Tongue (tissue), 1 donor: ENCODE measurements at regions not wholly inside any gene's neighbourhood (a gene's known extent, or its start where the extent isn't known, plus 50 kb on each side); places are given as distances from the start of the nearest gene placed in this dataset.

ENCODE experiments used
- DNase-seq: peaks from one replicate; pipeline ENCODE4 v3.0.0-alpha.2; 2015

DNA sequence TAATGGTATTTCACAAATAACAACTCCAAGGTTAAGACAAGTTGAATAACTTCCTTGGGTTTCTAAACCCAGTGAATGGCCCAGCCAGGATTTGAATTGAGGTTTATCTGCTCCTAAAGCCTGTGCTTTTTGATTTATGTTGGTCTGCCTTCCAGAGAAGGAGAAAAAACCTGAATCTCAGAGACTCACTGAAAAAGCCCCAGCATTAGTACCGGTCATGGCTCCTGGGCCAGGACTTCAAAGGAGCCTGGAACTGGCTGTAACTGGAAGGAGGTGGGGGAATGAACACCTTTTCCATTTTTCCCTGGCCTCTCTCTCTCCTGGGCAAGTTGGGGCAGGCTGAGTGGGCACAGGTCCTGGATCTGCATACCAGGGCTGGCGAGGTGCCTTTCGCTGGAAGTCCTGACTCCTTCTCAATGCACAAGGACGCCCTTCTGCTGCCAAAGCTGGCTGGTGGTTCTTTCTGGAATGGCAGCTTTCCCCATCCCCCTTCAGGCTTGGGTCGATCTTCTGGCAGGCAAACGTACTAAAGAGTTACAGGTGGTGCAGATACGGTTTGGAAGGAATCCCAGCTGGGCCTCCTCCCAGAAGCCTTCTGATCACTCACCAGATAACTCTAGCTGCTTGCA, 268.2 kb downstream of the PTEN start:
- DNase-seq: peak; percentile 55

GRCh38 chr10:88136712-88137111, 273.3 kb downstream of the PTEN start:
- no peak for DNase-seq

GRCh38 chr10:88138319-88138848, 275.0 kb downstream of the PTEN start:
- DNase-seq: no peak

DNA sequence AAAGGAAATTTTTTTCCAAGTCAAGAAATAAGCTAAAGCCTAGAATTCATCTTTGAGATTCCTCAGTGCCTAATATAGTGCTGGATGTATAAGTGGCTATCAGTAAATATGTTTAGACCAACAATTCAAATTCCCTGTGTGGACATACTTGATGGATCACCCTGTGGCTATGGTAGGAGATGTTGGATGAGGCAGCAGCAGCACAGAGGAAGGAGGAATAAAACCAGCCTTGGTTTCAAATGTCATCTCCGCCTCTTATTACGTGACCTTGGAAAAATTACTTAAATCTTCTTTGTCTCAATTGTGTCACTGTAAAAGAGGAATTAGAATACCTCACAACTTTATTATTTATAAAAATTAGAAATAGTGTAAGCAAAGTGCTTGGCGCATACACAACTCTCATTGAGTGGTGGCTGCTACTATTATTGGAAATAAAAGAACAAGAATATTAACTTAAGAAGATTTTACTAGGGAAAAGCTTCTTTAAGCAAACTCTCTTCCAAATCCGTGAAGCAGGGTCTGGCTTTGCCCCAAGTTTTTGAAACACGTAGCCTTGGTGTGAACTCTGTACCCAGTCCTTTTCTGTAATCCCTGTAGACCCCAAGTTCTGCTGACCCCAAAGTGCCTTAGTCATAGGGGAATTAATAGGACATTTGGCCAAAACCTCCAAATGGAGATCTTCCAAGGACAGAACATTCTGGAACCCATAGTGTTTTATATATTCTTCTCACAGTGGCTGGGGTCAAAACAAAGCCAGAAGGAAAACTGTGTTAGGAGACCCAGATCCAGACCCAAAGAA, 283.8 kb downstream of the PTEN start:
- no peak for DNase-seq

GRCh38 chr10:88149906-88150305, 286.5 kb downstream of the PTEN start:
- DNase-seq: no peak

DNA sequence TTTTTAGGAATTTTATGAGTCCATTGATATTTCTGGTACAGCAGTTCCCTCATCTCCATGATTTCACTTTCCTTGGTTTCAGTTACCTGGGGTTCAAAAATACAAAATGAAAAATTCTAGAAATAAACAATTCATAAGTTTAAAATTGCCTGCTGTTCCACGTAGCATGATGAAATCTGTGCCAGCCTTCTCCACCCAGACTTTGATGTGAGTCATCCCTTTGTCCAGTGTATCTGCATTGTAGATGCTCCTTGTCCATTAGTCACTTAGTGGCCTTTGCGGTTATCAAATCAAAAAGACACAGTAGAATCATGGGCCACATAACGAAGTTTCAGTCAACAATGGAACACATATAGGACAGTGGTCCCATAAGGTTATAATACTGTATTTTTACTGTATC, 286.9 kb downstream of the PTEN start:
- no peak for DNase-seq

- DNase-seq: peak; percentile 19
These were observed 289.3 kb downstream of the PTEN start for GRCh38 chr10:88152728-88153133.

DNA sequence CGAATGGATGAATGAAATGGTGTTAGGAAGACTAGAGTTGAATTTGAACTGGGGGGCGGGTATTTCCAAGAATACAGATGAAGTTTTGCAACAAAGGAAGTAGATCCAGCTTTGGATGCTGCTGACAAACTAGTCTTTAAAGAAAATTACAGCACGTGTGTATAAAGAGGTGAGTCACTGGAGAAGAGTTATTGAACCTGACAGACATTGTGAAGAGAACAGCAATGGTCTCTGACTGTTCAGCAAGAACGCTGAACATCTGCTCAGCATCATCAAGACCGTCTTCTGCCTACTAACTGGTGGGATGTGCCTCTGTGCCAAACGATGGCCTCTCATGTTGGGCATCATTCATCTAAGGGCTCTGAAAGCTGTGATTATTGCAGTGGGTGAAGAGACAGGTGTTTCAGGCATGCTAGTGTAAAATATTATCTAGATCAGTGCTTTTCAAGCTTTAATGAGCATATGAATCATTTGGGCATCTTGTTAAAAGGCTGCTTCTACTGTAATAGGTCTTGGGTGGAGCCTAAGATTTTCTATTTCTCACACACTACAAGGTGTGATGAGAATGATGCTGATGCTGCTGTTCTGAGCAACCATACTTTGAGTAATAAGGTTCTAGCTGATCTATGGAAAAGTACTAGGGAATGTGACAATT, 291.3 kb downstream of the PTEN start:
- DNase-seq: no peak

- no peak for DNase-seq
These were observed 292.9 kb downstream of the PTEN start for GRCh38 chr10:88156341-88156740.

DNA sequence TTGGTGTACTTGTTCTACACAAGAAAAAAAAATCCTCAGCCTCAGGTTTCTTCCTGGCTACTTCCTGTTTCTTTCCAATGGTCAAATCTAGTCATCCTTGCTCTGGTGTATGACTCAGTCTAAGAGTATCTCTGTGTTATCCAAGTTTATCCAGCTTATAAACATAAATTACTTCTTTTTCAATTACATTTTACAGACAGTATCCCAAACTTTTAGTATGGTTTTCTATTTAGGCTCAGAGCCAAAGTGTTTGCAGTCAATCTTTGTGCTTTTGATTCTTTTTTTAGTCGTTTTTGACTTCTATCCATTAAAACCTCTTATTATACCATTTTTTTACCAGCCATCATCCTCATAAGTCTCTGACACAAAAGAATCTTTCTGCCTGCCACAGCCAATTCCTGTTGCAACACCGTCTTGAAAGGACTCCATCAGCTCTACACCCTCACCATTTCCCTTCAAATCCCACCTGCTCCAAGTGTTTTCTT, 294.6 kb downstream of the PTEN start:
- peak; percentile 25 for DNase-seq

GRCh38 chr10:88158526-88159122, 295.2 kb downstream of the PTEN start:
- DNase-seq: no peak

GRCh38 chr10:88159127-88159829, 295.9 kb downstream of the PTEN start:
- no peak for DNase-seq

GRCh38 chr10:88161070-88161469, 297.6 kb downstream of the PTEN start:
- DNase-seq: no peak

DNA sequence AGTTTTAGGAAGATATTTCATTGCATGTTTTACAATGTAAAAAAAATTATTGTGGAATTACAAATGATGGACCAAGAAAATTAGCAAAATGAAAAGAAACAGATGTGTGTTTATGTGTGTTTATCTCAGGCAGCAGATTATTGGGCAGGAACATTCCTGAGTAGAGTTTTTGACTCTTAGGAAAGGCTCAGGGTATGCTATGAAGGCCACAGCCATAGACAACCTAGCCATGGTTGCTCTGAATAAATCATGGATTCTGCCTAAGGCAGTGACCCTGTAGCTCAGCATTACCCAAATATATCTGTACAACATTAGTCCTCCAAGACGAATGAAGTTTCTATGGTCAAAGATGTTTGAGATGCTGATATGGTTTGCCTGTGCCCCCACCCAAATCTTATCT, 298.3 kb downstream of the PTEN start:
- DNase-seq: no peak

DNA sequence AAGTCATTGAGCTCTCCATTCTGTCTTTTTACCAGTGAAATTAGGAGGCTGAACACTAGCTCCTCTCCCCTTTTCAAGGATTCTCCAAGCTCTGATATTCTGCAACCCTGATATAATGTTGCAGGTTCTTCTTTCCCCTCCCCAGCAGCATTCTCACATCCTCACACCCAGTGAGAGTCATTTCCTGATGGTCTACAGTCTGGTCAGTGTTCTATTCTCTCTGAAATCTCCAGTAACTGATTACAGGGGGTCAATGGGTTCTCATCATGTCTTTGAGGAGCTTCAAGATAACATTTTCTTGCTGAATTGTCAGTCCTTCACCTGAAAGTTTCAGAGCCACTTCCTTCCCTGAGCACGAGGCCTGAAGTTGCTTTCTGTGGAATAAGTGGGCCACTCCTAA, 299.4 kb downstream of the PTEN start:
- no peak for DNase-seq

DNA sequence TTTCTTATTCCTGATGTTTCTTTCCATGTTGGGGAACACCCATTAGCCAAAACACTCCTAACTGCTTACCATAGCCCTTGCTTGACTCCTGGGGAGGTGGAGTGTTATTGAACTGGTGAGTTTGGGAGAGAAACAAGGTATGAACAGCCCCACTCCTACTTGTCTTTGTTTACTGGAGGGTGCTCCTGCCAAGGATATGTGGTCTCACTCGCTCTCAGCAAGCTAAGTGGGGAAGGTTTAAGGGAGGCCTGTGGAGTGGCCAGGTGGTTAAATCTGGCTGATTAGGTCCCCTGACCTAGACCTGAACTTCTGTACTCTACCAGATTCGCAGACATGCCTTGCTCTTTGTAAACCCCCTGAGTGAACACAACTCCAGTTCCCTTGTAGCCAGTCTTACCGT, 300.1 kb downstream of the PTEN start:
- DNase-seq: no peak

DNA sequence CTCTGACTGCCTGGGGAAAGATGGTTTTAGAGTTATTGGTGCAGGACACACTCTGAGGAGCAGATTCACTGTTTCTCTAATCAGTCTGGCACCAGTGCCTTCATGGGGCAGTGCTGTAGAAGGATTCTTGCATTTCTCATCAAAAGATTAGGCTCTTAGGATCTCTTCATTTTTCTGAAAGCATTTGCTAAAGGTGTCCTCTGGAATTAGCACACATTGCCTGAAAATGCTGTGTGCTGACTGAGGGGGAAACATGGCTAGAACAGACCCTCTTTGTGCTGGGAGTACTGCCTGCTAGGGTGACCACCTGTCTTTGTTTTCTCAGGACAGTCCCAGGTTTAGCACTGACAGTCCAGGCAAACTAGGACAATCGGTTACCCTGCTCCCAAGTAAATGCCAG, 301.0 kb downstream of the PTEN start:
- no peak for DNase-seq

GRCh38 chr10:88165849-88166271, 302.4 kb downstream of the PTEN start:
- DNase-seq: no peak

- DNase-seq: no peak
These were observed 305.0 kb downstream of the PTEN start for GRCh38 chr10:88168171-88169036.

DNA sequence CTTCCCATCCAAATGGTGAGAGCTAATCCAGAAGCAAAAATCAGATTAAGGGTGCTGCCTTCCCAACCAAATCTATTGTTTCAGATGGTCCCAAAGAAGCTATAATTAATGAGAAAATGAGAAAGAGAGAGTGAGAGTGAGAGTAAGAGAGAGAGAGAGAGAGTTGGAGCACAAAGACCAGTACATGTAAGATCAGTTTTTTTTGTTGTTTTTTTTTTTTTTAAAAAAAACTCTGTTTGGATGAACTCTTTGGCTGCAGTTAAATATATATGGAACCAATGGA, 305.6 kb downstream of the PTEN start:
- no peak for DNase-seq

- DNase-seq: no peak
These were observed 307.2 kb downstream of the PTEN start for GRCh38 chr10:88170628-88171027.
